SW 1271 (cell line): ENCODE measurements at regions not wholly inside any gene's neighbourhood (a gene's known extent, or its start where the extent isn't known, plus 50 kb on each side); places are given as distances from the start of the nearest gene placed in this dataset.

Source experiments
- DNase-seq, 2 experiments: peaks; one replicate each; lab custom pipeline; 2025; lab: John Stamatoyannopoulos, UW

DNA sequence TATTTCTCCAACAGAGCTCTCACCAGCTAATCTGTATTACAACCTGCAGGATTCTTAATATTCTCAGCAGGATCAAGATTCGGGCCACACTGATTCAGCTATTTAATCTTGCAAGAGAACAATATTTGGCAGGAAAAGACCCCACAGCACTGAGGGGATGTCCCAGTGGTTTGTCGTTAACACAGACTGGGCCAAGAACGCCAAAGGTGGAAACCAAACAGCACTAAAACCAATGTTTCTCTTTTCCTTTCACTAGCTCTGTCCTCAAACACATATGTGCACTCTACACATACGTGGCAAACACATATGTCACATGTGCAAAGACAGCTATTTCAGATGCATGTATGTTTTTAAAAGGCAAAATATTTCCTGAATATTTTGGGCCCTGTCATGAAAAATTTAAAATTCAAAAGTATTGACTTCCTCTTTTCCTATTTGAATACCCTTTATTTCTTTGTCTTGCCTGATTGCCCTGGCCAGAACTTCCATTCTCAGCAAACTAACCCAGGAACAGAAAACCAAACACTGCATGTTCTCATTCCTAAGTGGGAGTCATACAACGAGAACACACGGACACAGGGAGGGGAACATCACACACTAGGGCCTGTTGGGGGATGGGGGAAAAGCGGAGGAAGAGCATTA lies 51.7 kb upstream of the NEBL start:
- DNase-seq, result no peak
